Astrocyte (in vitro differentiated cells and primary cell): ENCODE measurements at regions not wholly inside any gene's neighbourhood (a gene's known extent, or its start where the extent isn't known, plus 50 kb on each side); places are given as distances from the start of the nearest gene placed in this dataset.
A peak's percentile ranks its signal among the peaks of the same experiment; 100 is the strongest.

Experiments used
- DNase-seq: peaks from one replicate; pipeline ENCODE4 v3.0.0-alpha.2; 2010; ENCODE audit warnings: low read depth
- FAIRE-seq: peaks from 2 replicates; lab custom pipeline; 2011; peaks lifted over from hg19 to GRCh38; lab: Jason Lieb, UNC
- H2AFZ ChIP-seq: 2 replicates; pipeline ENCODE4 v1.6.0; 2012; ENCODE audit warnings: low read depth, low read length, inconsistent platforms
- H3K27ac ChIP-seq: 2 replicates; pipeline ENCODE4 v1.5.1; 2011; ENCODE audit warnings: low read depth, low read length, inconsistent platforms
- H3K27me3 ChIP-seq: 2 replicates; pipeline ENCODE4 v1.6.0; 2011; ENCODE audit warnings: low read length, inconsistent platforms; ENCODE audit not compliant: insufficient read depth
- H3K36me3 ChIP-seq: 2 replicates; pipeline ENCODE4 v1.5.1; 2011; ENCODE audit warnings: low read length, inconsistent platforms; ENCODE audit not compliant: insufficient read depth
- H3K4me1 ChIP-seq: 2 replicates; pipeline ENCODE4 v1.5.1; 2011; ENCODE audit warnings: low read length, inconsistent platforms; ENCODE audit not compliant: insufficient read depth
- H3K4me2 ChIP-seq: 2 replicates; pipeline ENCODE4 v1.6.0; 2012; ENCODE audit warnings: low read length, inconsistent platforms
- H3K4me3 ChIP-seq: 2 replicates; pipeline ENCODE4 v1.5.1; 2011; ENCODE audit warnings: low read depth, mild to moderate bottlenecking, low read length, inconsistent platforms; ENCODE audit not compliant: insufficient read depth
- H3K79me2 ChIP-seq: 2 replicates; pipeline ENCODE4 v1.6.0; 2012; ENCODE audit warnings: mild to moderate bottlenecking, low read length, inconsistent platforms; ENCODE audit not compliant: insufficient read depth
- H3K9ac ChIP-seq: 2 replicates; pipeline ENCODE4 v1.6.0; 2012; ENCODE audit warnings: mild to moderate bottlenecking, low read length, inconsistent platforms
- H3K9me3 ChIP-seq: 2 replicates; pipeline ENCODE4 v1.5.1; 2012; ENCODE audit warnings: low read depth, mild to moderate bottlenecking, low read length, inconsistent platforms; ENCODE audit not compliant: insufficient read depth
- H4K20me1 ChIP-seq: 2 replicates; pipeline ENCODE4 v1.6.0; 2012; ENCODE audit warnings: low read length, inconsistent platforms; ENCODE audit not compliant: insufficient read depth
- H3K27ac Mint-ChIP-seq: one replicate; pipeline ENCODE4 v1.8.0; 2021; ENCODE audit warnings: mild to moderate bottlenecking, mixed read lengths; ENCODE audit not compliant: unreplicated experiment
- H3K27me3 Mint-ChIP-seq: one replicate; pipeline ENCODE4 v1.8.0; 2021; ENCODE audit warnings: low read depth, mixed read lengths; ENCODE audit not compliant: unreplicated experiment
- H3K36me3 Mint-ChIP-seq: one replicate; pipeline ENCODE4 v1.8.0; 2021; ENCODE audit warnings: low read depth, mixed read lengths; ENCODE audit not compliant: unreplicated experiment
- H3K4me1 Mint-ChIP-seq: one replicate; pipeline ENCODE4 v1.8.0; 2021; ENCODE audit warnings: low read depth, mixed read lengths; ENCODE audit not compliant: unreplicated experiment
- H3K4me3 Mint-ChIP-seq: one replicate; pipeline ENCODE4 v1.8.0; 2021; ENCODE audit warnings: mild to moderate bottlenecking, moderate library complexity, mixed read lengths; ENCODE audit not compliant: unreplicated experiment
- H3K9me3 Mint-ChIP-seq: one replicate; pipeline ENCODE4 v1.8.0; 2021; ENCODE audit warnings: mild to moderate bottlenecking, mixed read lengths; ENCODE audit not compliant: unreplicated experiment
- CTCF ChIP-seq: IDR thresholded peaks from 2 replicates; pipeline ENCODE4 v1.5.1; 2011; ENCODE audit warnings: low read depth, mild to moderate bottlenecking, inconsistent platforms, low read length, moderate library complexity; ENCODE audit not compliant: insufficient read depth
- EZH2 ChIP-seq: IDR thresholded peaks from 2 replicates; pipeline ENCODE4 v1.6.1; 2012; ENCODE audit warnings: mild to moderate bottlenecking, low read length, inconsistent platforms; ENCODE audit not compliant: insufficient read depth

GRCh38 chr3:98690876-98691275, 72.3 kb upstream of the ST3GAL6 start:
- peak overlapping the region; percentile 39 for H3K4me2 ChIP-seq
- Mint-ChIP-seq H3K36me3 (no peaks in the 10 kb centered on the region), H3K4me3 (no peak overlapping the region), H3K27me3 (no peaks in the 10 kb centered on the region), H3K9me3 (peaks cover 3% of the 10 kb centered on the region), H3K4me1 (peaks cover 3% of the 10 kb centered on the region), H3K27ac (no peak overlapping the region)
- TF ChIP-seq CTCF (no peak), EZH2 (no peak)
- no peak overlapping the region for H3K4me3 ChIP-seq
- no peak overlapping the region for H3K9ac ChIP-seq
- H3K4me1 ChIP-seq, result peaks cover 6% of the 10 kb centered on the region
- H3K27ac ChIP-seq, result no peak overlapping the region
- H3K9me3 ChIP-seq, result no peaks in the 10 kb centered on the region
- no peaks in the 10 kb centered on the region for H4K20me1 ChIP-seq
- no peak overlapping the region for H2AFZ ChIP-seq
- DNase-seq (peak; percentile 34), FAIRE-seq (peak; percentile 64)
- H3K36me3 ChIP-seq, result no peaks in the 10 kb centered on the region
- no peaks in the 10 kb centered on the region for H3K27me3 ChIP-seq
- H3K79me2 ChIP-seq, result no peaks in the 10 kb centered on the region

- DNase-seq, result no peak
- no peaks in the 10 kb centered on the region for H3K27me3 Mint-ChIP-seq
- H3K36me3 Mint-ChIP-seq, result no peaks in the 10 kb centered on the region
- no peak overlapping the region for H3K4me2 ChIP-seq
- no peaks in the 10 kb centered on the region for H3K27me3 ChIP-seq
- H3K9ac ChIP-seq, result no peak overlapping the region
- FAIRE-seq, result no peak
- no peaks in the 10 kb centered on the region for H3K9me3 Mint-ChIP-seq
- peaks cover 3% of the 10 kb centered on the region for H3K4me1 Mint-ChIP-seq
- H4K20me1 ChIP-seq, result no peaks in the 10 kb centered on the region
- H3K9me3 ChIP-seq, result no peaks in the 10 kb centered on the region
- H3K27ac ChIP-seq, result no peak overlapping the region
- no peak overlapping the region for H3K4me3 Mint-ChIP-seq
- H3K4me3 ChIP-seq, result no peak overlapping the region
- no peak overlapping the region for H2AFZ ChIP-seq
- H3K79me2 ChIP-seq, result no peaks in the 10 kb centered on the region
- peaks cover 6% of the 10 kb centered on the region for H3K4me1 ChIP-seq
- no peaks in the 10 kb centered on the region for H3K36me3 ChIP-seq
- H3K27ac Mint-ChIP-seq, result no peak overlapping the region
- TF ChIP-seq CTCF (no peak), EZH2 (no peak)
Measured at GRCh38 chr3:98691897-98692296, 71.2 kb upstream of the ST3GAL6 start.

GRCh38 chr3:98692787-98693473, 70.2 kb upstream of the ST3GAL6 start:
- TF ChIP-seq EZH2 (no peak), CTCF (no peak)
- DNase-seq (no peak), FAIRE-seq (no peak)
- Histone ChIP-seq H3K36me3 (no peaks in the 10 kb centered on the region), H3K27ac (no peak overlapping the region), H3K9ac (no peak overlapping the region), H3K4me2 (no peak overlapping the region), H3K4me3 (no peak overlapping the region), H4K20me1 (no peaks in the 10 kb centered on the region), H3K4me1 (peaks cover 6% of the 10 kb centered on the region), H3K9me3 (no peaks in the 10 kb centered on the region), H3K79me2 (no peaks in the 10 kb centered on the region), H2AFZ (no peak overlapping the region), H3K27me3 (no peaks in the 10 kb centered on the region)
- Mint-ChIP-seq H3K4me1 (peaks cover 3% of the 10 kb centered on the region), H3K36me3 (no peaks in the 10 kb centered on the region), H3K9me3 (no peaks in the 10 kb centered on the region), H3K27me3 (no peaks in the 10 kb centered on the region), H3K4me3 (no peak overlapping the region), H3K27ac (no peak overlapping the region)
